Activated CD8-positive, alpha-beta T cell treated with anti-CD3 and anti-CD28 coated beads for 36 hours (primary cell): ENCODE measurements at regions not wholly inside any gene's neighbourhood (a gene's known extent, or its start where the extent isn't known, plus 50 kb on each side); places are given as distances from the start of the nearest gene placed in this dataset.

Experiments
- ATAC-seq: fragments of 200-7000 bp; cut with Tn5 transposase; one replicate; pipeline ENCODE4 v1.10.0; 2021; ENCODE audit warnings: mild to moderate bottlenecking, moderate library complexity
- CTCF ChIA-PET: fragments of 350-600 bp; sonication (Branson Sonifier 250); formaldehyde crosslinking; loops from one replicate; lab custom pipeline; 2021; ENCODE audit warnings: antibody characterized with exemption; lab: Charles Lee
- POLR2A ChIA-PET: fragments of 350-600 bp; sonication (Branson Sonifier 250); formaldehyde crosslinking; loops from one replicate; lab custom pipeline; 2021; ENCODE audit warnings: antibody characterized with exemption; lab: Charles Lee
- DNase-seq: peaks from one replicate; pipeline ENCODE4 v3.0.0-alpha.2; 2020
- H3K27ac Mint-ChIP-seq: one replicate; pipeline ENCODE4 v1.8.0; 2021; ENCODE audit warnings: mild to moderate bottlenecking, mixed read lengths
- H3K27me3 Mint-ChIP-seq: one replicate; pipeline ENCODE4 v1.8.0; 2021; ENCODE audit warnings: mixed read lengths
- H3K36me3 Mint-ChIP-seq: one replicate; pipeline ENCODE4 v1.8.0; 2021; ENCODE audit warnings: low read depth, mixed read lengths
- H3K4me1 Mint-ChIP-seq: one replicate; pipeline ENCODE4 v1.8.0; 2021; ENCODE audit warnings: low read depth, mixed read lengths
- H3K4me3 Mint-ChIP-seq: one replicate; pipeline ENCODE4 v1.8.0; 2021; ENCODE audit warnings: mild to moderate bottlenecking, moderate library complexity, mixed read lengths
- H3K9me3 Mint-ChIP-seq: one replicate; pipeline ENCODE4 v1.8.0; 2021; ENCODE audit warnings: mixed read lengths
- CTCF ChIP-seq: fragments of 200-600 bp; IDR thresholded peaks from one replicate; pipeline ENCODE4 v1.8.0; 2022; ENCODE audit warnings: antibody characterized with exemption, mild to moderate bottlenecking
- intact Hi-C: fragments of 100-400 bp; cut with micrococcal nuclease; formaldehyde crosslinking; loops from one replicate; pipeline ENCODE4 v1.10.0; 2022

DNA sequence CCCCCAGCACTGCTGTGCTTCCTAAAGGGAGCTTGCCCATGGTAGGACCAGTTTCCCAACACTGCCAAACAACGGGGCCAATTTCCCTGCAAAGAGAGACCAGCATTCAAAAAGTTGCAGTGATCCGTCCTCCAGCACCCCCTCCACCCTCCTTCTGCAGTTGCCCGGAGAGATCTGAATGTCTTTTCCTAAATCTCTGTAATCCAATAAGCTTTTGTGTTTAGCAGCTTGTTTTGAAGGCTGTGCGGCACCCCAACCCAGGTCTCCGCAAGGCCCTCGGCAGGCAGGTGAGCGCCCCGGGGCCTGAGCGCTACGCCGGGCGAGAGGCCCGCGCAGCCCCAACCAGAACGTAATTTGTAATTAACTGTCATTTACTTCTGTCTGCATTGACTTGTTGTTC lies 366.9 kb upstream of the IRX2 start:
- Mint-ChIP-seq H3K4me3 (no peak overlapping the region), H3K9me3 (no peaks in the 10 kb centered on the region)

GRCh38 chr5:3116366-3116765 lies 364.9 kb upstream of the IRX2 start:
- H3K4me1 Mint-ChIP-seq = no peaks in the 10 kb centered on the region
- intact Hi-C loops = no loop called here
- H3K36me3 Mint-ChIP-seq = no peaks in the 10 kb centered on the region
- no peak overlapping the region for H3K4me3 Mint-ChIP-seq
- DNase-seq (no peak), ATAC-seq (no peak)
- ChIA-PET POLR2A (no interaction called here), CTCF (interaction anchor here (0.5 kb wide), 1 partner anchor 365 kb away, joined by 3 read pairs; no protein-coding TSS in a partner anchor)
- peaks cover 49% of the 10 kb centered on the region for H3K27me3 Mint-ChIP-seq
- no peaks in the 10 kb centered on the region for H3K9me3 Mint-ChIP-seq
- H3K27ac Mint-ChIP-seq = no peak overlapping the region
- TF ChIP-seq CTCF = no peak

More for the DNA sequence above, 366.9 kb upstream of the IRX2 start:
- intact Hi-C loops = no loop called here
- no peak for DNase-seq
- no peaks in the 10 kb centered on the region for H3K36me3 Mint-ChIP-seq
- ChIA-PET POLR2A (no interaction called here), CTCF (no interaction called here)
- H3K27me3 Mint-ChIP-seq = peaks cover 57% of the 10 kb centered on the region
- no peak for TF ChIP-seq CTCF
- no peaks in the 10 kb centered on the region for H3K4me1 Mint-ChIP-seq
- H3K27ac Mint-ChIP-seq = no peak overlapping the region
- no peak for ATAC-seq

- intact Hi-C loops = no loop called here
Observed at GRCh38 chr5:3114467-3114866, 363.0 kb upstream of the IRX2 start.

DNA sequence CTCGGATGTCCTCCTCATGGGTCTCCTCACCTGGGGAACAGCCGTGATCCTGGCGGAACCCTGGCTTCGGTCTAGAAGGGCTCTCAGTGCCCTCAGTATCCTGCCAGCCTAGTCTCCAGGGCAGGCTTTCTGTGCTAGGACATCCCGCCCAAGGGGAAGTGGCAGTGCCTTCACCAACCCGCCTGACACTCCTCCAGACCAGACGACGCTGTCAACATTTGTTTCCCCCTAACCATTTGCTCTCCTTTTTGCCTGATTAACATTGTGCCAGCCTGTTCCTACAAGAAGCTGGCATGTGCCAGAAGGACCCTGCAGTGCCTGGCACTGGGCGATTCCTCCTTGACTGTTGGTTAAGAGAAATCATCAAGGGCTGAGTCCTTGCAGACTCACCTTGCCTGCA lies 358.9 kb upstream of the IRX2 start:
- no peaks in the 10 kb centered on the region for H3K4me1 Mint-ChIP-seq
- DNase-seq (no peak), ATAC-seq (no peak)
- no peaks in the 10 kb centered on the region for H3K36me3 Mint-ChIP-seq
- H3K4me3 Mint-ChIP-seq = no peak overlapping the region
- CTCF ChIA-PET = no interaction called here
- peaks cover 13% of the 10 kb centered on the region for H3K27me3 Mint-ChIP-seq
- TF ChIP-seq CTCF = no peak
- intact Hi-C loops = no loop called here
- POLR2A ChIA-PET = no interaction called here
- no peaks in the 10 kb centered on the region for H3K9me3 Mint-ChIP-seq
- H3K27ac Mint-ChIP-seq = no peak overlapping the region

More at GRCh38 chr5:3114467-3114866, 363.0 kb upstream of the IRX2 start:
- no peak overlapping the region for H3K27ac Mint-ChIP-seq
- H3K4me3 Mint-ChIP-seq = no peak overlapping the region
- no peak for ATAC-seq
- H3K9me3 Mint-ChIP-seq = no peaks in the 10 kb centered on the region
- CTCF ChIA-PET = no interaction called here
- no peaks in the 10 kb centered on the region for H3K4me1 Mint-ChIP-seq
- POLR2A ChIA-PET = no interaction called here
- no peak for DNase-seq
- H3K27me3 Mint-ChIP-seq = peaks cover 39% of the 10 kb centered on the region
- no peak for TF ChIP-seq CTCF
- no peaks in the 10 kb centered on the region for H3K36me3 Mint-ChIP-seq

- DNase-seq = no peak
- POLR2A ChIA-PET = no interaction called here
- Mint-ChIP-seq H3K9me3 (no peaks in the 10 kb centered on the region), H3K27me3 (peaks cover 32% of the 10 kb centered on the region), H3K4me1 (no peaks in the 10 kb centered on the region), H3K27ac (no peak overlapping the region), H3K4me3 (no peak overlapping the region), H3K36me3 (no peaks in the 10 kb centered on the region)
- CTCF ChIA-PET = no interaction called here
- intact Hi-C loops = no loop called here
- no peak for TF ChIP-seq CTCF
- ATAC-seq = no peak
Observed at GRCh38 chr5:3107156-3107611, 355.7 kb upstream of the IRX2 start.
